ENCODE measurements at regions not wholly inside any gene's neighbourhood (a gene's known extent, or its start where the extent isn't known, plus 50 kb on each side); places are given as distances from the start of the nearest gene placed in this dataset.

GRCh38 chr13:103931331-103931845 lies 865.2 kb upstream of the SLC10A2 start:
- TF ChIP-seq CTCF (IDR thresholded peaks at IDR 0.05; ENCODE audit: low read depth, low read length) (no peak), EZH2phosphoT487 (IDR thresholded peaks at IDR 0.05; ENCODE audit: low read depth) (no peak)

Measured in OCI-LY3 (cell line).